GM12892 (cell line): ENCODE measurements at regions not wholly inside any gene's neighbourhood (a gene's known extent, or its start where the extent isn't known, plus 50 kb on each side); places are given as distances from the start of the nearest gene placed in this dataset.

ENCODE experiments used
- DNase-seq: peaks from one replicate; pipeline ENCODE4 v3.0.0; 2011; ENCODE audit not compliant: insufficient read length
- FAIRE-seq: peaks from 2 replicates; lab custom pipeline; 2011; peaks lifted over from hg19 to GRCh38; lab: Jason Lieb, UNC
- POLR2A ChIP-seq: IDR thresholded peaks from 2 replicates; pipeline ENCODE4 v1.6.1; 2011; ENCODE audit warnings: low read depth, low read length, control low read depth
- POLR2AphosphoS5 ChIP-seq: IDR thresholded peaks from 2 replicates; pipeline ENCODE4 v1.6.1; 2011; ENCODE audit warnings: low read depth, low read length, control low read depth
- TAF1 ChIP-seq: IDR thresholded peaks from 2 replicates; pipeline ENCODE4 v1.6.1; 2011; ENCODE audit warnings: low read depth, mild to moderate bottlenecking, control low read depth, low read length, borderline replicate concordance

DNA sequence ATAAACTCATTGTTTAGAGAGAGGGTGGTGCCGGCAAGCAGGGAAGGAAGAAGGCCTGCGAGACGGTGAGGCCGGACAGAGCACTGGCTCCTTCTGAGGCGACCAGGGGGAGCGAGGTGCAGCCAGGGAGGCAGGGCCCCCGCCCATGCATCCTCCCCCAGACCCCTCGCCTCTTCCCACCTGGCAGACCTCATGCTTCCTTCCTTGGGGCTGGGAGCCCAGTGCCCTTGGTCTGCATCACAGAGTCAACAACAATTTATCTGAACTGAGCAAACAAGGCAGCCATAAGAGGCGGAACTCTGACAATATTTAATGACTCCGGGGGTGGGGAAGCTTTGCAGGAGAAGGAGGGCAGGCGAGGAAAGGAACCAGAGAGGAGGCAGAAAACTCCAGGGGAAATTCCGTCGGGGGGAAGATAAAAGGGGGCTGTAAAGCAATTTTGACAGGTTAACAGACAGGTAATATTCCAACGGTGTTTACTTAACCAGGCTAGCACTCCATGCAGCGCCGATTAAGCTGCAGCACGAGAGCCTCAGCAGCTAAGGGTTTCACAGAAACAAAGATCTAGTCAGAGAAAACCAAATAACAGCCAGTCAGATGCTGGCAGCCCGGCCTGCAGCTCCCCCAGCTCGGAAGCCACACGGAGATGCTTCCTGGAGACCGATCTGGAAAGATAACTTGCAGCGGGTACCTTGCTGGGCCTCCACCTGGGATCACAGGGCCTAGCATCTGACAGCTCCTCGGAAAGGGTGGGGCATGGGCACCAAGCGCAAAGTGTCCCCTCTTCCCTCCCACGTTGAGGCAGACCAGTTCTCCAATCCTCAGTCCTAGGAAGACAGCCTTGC is 398.2 kb downstream of the SOX9 start:
- FAIRE-seq (no peak), DNase-seq (no peak)
- no peak for TF ChIP-seq TAF1
- no peak for TF ChIP-seq POLR2AphosphoS5

DNA sequence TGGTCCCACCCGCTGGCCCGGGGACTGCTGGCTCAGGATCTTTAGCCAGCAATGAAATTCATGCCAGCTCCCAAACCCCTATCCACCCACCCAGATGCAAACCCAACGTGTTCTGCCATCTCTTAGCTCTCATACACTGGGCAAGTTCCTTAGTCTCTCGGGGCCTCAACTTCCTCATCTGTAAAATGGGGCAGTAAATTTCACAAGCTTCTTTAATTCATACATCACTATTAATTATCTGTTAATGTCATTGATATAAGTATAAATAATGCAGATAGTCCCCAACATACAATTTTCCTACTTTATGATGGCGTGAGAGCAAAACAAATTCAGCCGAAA is 398.7 kb downstream of the SOX9 start:
- DNase-seq (no peak), FAIRE-seq (no peak)
- TF ChIP-seq POLR2A (no peak), POLR2AphosphoS5 (no peak), TAF1 (no peak)

DNA sequence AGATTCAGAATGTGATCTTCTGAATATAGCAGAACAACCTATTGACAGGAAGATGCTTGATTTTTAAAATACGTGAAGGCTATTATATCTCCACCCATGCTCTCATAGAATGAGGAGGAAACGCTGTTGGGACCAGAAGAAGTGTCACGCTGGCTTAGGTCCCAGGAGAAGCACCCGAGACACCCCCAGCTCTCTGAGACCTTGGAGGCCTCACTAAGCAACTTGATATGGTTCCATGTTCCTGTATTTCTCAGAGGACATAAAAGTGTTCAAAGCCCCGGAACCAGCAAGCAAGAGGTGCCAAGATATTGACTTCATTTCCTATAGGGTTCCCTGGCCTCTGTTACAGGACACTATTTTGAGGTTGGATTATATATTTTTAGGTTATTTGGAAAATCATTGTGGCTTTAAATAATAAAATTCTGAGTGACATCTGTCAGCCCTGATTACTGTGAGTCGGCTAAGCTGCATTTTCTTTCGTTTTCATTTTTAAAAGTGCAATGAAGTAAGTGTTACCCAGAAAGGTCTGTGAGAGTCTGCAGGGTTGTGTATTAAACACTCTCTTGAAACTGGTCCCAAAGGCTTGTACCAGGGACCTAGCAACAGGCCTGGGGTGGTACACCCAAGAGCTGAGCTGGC is 400.0 kb downstream of the SOX9 start:
- FAIRE-seq = peak; percentile 38
- TF ChIP-seq TAF1 = no peak
- TF ChIP-seq POLR2AphosphoS5 = no peak
- TF ChIP-seq POLR2A = no peak
- no peak for DNase-seq

DNA sequence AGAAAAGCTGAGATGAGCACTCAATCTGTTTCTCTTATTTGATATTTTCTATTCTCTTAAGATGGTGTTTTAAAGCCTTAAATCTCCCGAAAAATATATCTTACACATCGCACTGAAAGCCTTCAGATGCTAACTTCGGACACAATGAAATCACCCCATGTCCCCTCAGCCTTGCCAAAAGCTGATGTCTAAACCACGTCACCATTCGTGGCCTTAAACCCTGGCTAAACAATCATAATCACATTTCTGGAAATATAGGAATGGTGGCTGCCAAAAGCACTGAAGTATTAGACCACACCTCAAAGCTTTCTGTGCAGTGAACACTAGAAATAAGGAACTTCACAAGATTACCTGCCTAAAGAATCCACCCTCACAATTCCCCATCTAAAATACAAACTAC is 402.7 kb downstream of the SOX9 start:
- no peak for DNase-seq
- FAIRE-seq = no peak
- TF ChIP-seq POLR2AphosphoS5 (no peak), TAF1 (no peak), POLR2A (no peak)

DNA sequence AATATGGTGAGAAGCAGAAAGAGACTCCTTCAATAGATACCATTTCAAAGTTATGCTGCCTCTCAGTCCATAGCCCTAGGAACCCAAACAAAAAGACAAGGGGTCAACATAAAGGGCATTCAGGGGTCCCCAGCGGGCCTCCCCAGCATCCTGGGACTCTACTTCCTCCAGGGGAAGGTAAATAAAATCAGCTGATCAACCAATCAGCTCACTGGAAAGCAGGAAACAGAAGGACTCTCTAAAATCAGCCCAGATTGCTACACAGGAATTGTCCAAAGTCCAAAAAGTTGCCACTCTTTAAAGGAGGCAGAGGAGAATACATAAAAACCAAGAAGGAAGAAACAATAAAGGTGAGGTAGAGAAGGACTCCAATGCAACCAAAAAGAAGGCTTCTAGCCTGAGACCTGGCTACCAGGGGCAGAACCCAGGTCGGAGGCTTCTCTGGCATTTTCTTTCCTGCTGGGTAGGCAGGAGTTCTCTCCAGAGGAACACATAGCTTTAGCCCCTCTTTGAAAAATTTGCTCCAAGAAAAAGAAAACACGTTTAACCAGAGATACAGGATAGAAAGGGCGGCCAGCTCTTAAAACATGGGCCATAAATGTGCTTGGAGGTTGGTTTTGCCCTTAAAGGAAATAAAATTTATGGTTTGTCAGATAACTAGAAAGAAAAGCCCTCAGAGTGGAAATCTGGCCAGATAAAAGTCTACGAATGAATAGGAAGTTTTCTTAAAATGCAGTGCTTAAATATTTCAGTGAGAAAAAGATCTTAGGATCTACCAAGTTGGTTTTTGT is 404.6 kb downstream of the SOX9 start:
- DNase-seq (no peak), FAIRE-seq (no peak)
- no peak for TF ChIP-seq POLR2A
- TF ChIP-seq POLR2AphosphoS5 = no peak
- no peak for TF ChIP-seq TAF1

DNA sequence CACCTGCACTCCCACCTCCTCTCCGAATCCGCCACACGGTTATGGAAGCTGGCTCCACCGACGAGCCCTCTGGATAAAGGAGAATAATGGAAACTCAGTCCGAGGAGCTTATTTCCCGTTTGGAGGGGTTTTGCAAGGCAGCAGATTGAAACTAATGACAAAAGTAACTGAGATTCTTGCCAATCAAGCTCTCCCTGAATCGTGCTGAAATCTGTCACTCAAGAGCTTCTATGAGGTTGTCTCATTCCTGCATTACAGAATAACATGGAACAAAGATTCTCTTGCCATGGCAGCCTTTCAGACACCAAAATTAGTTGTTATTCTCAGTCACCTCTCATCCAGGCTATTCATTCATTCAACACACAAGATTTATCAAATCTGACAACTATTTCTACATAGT is 405.9 kb downstream of the SOX9 start:
- no peak for TF ChIP-seq POLR2A
- no peak for TF ChIP-seq POLR2AphosphoS5
- no peak for TF ChIP-seq TAF1
- FAIRE-seq = no peak
- no peak for DNase-seq

DNA sequence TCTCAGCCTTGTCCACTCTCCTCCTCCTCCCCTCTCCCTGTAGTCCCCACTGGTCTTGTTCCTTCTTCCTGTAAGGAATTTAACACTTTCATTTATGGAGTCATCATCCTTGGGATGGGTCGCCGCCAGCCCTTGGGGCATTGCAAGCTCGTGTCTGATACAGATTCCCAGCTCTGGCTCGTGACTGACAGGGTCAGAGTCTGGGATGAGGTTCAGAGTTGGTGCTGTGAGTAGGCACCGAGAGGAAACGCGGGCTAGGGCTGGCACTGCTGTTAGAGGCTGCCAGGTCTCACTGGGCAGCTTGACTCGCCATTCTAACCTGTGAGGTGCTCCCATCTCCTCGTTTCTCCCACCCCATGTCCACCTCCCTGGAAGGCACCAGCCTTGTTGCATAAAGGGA is 407.0 kb downstream of the SOX9 start:
- TF ChIP-seq POLR2A (no peak), TAF1 (no peak), POLR2AphosphoS5 (no peak)
- FAIRE-seq = no peak
- DNase-seq = no peak

DNA sequence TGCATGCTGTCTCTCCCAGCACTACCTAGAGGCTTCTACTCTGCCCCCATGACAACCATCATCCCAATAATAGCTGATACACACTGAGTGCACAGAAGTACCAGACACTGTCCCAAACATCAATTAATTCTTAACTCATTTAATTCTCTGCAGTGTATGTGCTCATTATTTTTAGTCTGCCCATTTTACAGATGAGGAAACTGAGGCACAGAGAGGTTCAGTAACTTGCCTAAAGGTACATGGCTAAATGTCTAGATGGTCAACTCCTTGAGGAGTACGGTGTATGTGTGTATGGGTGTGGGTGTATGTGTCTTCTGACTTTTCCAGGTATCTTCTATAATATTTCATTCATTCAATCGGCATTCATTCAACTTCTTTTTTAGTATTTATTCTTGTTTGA is 407.9 kb downstream of the SOX9 start:
- FAIRE-seq (no peak), DNase-seq (no peak)
- no peak for TF ChIP-seq TAF1
- TF ChIP-seq POLR2A = no peak
- TF ChIP-seq POLR2AphosphoS5 = no peak

DNA sequence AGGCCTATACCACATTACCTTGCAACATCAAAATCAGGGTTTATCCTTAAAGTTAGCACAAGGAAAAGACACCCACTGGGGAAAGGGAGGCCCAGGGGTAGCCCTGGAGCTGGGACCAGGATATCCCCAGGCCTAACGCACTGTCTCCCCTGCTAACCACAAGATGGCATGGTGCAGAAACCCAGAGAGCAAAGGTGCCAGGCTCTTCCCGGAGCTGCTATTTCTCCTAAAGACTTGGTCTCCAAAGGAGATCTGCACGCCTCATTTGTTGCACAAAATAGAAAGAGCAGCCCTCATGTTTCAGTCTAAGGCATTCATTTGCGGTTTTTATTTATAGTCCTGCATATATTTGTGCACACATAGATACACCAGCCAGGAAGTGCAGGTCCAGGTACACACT is 408.6 kb downstream of the SOX9 start:
- TF ChIP-seq TAF1 (no peak), POLR2A (no peak), POLR2AphosphoS5 (no peak)
- no peak for FAIRE-seq
- no peak for DNase-seq

DNA sequence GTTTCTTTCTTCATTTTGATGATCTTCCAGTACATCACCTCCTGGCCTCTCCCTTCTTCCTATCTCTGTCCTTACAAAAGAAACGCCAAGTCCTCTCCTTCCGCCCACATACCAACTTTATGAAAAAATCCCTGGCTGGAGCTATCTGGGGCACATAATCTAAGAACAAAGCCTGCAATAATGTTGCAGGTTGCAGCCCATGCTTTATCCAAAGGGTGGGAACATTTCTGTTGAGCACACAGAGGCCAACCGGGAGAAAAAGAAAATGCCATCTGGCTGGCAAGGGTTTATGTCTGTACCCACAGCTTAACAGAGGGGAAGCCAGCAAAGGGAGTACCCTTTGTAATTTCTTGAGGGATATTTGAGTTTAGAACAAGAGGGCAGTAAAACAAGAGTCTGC is 409.6 kb downstream of the SOX9 start:
- FAIRE-seq (no peak), DNase-seq (no peak)
- TF ChIP-seq POLR2A (no peak), TAF1 (no peak), POLR2AphosphoS5 (no peak)

DNA sequence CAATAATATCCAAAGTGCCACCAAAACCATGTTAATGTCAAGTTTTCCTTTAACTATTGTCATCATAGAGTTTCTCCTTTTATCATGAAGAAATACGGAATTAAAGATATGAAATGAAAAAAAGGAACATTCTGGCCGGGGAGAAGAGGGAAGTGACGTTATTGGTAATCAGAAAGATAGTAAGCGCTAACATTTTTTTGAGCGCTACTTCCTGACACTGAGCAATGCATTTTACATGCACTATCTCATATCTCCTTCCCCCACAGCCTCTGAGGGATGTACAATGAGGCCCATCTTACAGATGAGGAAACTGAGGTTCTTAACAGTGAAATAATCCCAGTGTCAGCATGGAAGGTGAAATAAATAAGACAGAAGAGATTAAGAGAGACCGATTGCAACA is 410.9 kb downstream of the SOX9 start:
- DNase-seq = no peak
- TF ChIP-seq POLR2AphosphoS5 (no peak), POLR2A (no peak), TAF1 (no peak)
- no peak for FAIRE-seq

DNA sequence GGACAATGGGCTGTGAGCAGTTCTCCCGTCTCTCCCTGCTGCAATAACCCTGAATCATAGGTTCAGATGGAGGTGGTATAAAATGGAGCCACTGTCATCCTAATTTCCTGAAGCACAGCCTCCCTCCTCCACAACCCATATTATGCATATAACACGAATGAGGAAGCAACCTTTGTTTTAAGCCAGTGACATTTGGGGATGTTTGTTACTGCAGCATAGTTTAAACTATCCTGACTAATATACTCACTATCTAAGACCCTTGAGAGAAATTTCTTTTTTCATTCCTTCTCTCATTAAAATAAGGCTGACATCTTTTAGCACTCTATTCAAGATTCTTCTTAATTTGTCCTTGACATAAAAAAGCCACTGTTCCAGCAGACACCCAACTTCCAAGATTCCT is 413.4 kb downstream of the SOX9 start:
- FAIRE-seq = no peak

DNA sequence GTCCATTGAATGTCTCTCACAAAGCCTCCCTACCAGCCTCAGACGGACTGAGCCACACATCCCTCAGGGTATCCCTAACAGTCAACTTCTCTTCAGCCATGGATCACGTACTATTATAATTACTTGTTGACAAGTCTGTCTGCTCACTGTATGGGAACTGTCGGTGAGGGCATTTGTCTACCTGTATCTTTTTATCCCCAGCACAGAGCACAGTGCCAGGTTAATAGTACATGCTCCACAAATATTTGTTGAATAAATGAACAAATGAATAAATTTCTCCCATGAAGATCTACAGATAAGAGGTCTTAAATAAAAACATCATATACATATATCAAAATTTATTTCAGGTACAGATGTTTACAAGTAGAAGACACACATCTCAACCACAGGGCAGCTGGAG is 414.0 kb downstream of the SOX9 start:
- FAIRE-seq = no peak
- no peak for TF ChIP-seq TAF1
- no peak for TF ChIP-seq POLR2A
- TF ChIP-seq POLR2AphosphoS5 = no peak
- no peak for DNase-seq

More for the DNA sequence above, 413.4 kb downstream of the SOX9 start:
- no peak for DNase-seq
- TF ChIP-seq POLR2AphosphoS5 (no peak), POLR2A (no peak), TAF1 (no peak)
